ENCODE measurements at regions not wholly inside any gene's neighbourhood (a gene's known extent, or its start where the extent isn't known, plus 50 kb on each side); places are given as distances from the start of the nearest gene placed in this dataset.

- no peaks in the 10 kb centered on the region for H3K79me1 ChIP-seq (ENCODE audit: low read length)
- H3K23ac ChIP-seq (ENCODE audit: low read length) = no peak overlapping the region
- H3K56ac ChIP-seq (ENCODE audit: low read length) = no peak overlapping the region
- no peak overlapping the region for H2BK120ac ChIP-seq (ENCODE audit: low read depth, low read length)
- H3K18ac ChIP-seq (ENCODE audit: low read length) = no peak overlapping the region
- no peaks in the 10 kb centered on the region for H3K27me3 ChIP-seq (ENCODE audit: insufficient read depth, low read length, poor library complexity)
- H3K4me3 ChIP-seq (ENCODE audit: low read length) = no peak overlapping the region
- no peak overlapping the region for H3K27ac ChIP-seq (ENCODE audit: low read depth, low read length)
- H3K4me1 ChIP-seq (ENCODE audit: control insufficient read depth, low read depth, low read length) = no peaks in the 10 kb centered on the region
- H3K79me2 ChIP-seq (ENCODE audit: control insufficient read depth, insufficient read depth, low read length) = no peaks in the 10 kb centered on the region
- no peak overlapping the region for H3K4me2 ChIP-seq (ENCODE audit: low read length)
- H2BK5ac ChIP-seq (ENCODE audit: low read length) = no peak overlapping the region
- H4K8ac ChIP-seq (ENCODE audit: low read depth, low read length) = no peak overlapping the region
- H3K36me3 ChIP-seq (ENCODE audit: control insufficient read depth, insufficient read depth, low read length) = no peaks in the 10 kb centered on the region
- no peak overlapping the region for H3K9ac ChIP-seq (ENCODE audit: low read length)
- DNase-seq = no peak
- H3K4ac ChIP-seq (ENCODE audit: low read depth, low read length) = no peak overlapping the region
- H4K5ac ChIP-seq (ENCODE audit: low read length) = no peak overlapping the region
- no peak overlapping the region for H2BK15ac ChIP-seq (replicated peaks; ENCODE audit: low read depth)
- no peak overlapping the region for H2AK5ac ChIP-seq (ENCODE audit: low read length)
These were observed 1016.4 kb upstream of the CRIM1 start for GRCh38 chr2:35339211-35339610.

- no peaks in the 10 kb centered on the region for H3K36me3 ChIP-seq (ENCODE audit: control insufficient read depth, insufficient read depth, low read length)
- WGBS (ENCODE audit: extremely low coverage, insufficient coverage, low lambda C conversion rate) = no CpG with 5 or more reads among the region's 2 CpGs
- H3K4me2 ChIP-seq (ENCODE audit: low read length) = no peak overlapping the region
- H2AK5ac ChIP-seq (ENCODE audit: low read length) = no peak overlapping the region
- no peak overlapping the region for H3K4me3 ChIP-seq (ENCODE audit: low read length)
- H4K5ac ChIP-seq (ENCODE audit: low read length) = no peak overlapping the region
- no peak overlapping the region for H3K23ac ChIP-seq (ENCODE audit: low read length)
- no peak for DNase-seq
- H2BK120ac ChIP-seq (ENCODE audit: low read depth, low read length) = no peak overlapping the region
- H3K9ac ChIP-seq (ENCODE audit: low read length) = no peak overlapping the region
- H3K79me1 ChIP-seq (ENCODE audit: low read length) = no peaks in the 10 kb centered on the region
- H3K56ac ChIP-seq (ENCODE audit: low read length) = no peak overlapping the region
- H3K4ac ChIP-seq (ENCODE audit: low read depth, low read length) = no peak overlapping the region
- no peaks in the 10 kb centered on the region for H3K79me2 ChIP-seq (ENCODE audit: control insufficient read depth, insufficient read depth, low read length)
- no peaks in the 10 kb centered on the region for H3K27me3 ChIP-seq (ENCODE audit: insufficient read depth, low read length, poor library complexity)
- no peak overlapping the region for H4K8ac ChIP-seq (ENCODE audit: low read depth, low read length)
- no peak overlapping the region for H3K27ac ChIP-seq (ENCODE audit: low read depth, low read length)
- H3K4me1 ChIP-seq (ENCODE audit: control insufficient read depth, low read depth, low read length) = no peaks in the 10 kb centered on the region
- no peak overlapping the region for H2BK5ac ChIP-seq (ENCODE audit: low read length)
- H2BK15ac ChIP-seq (replicated peaks; ENCODE audit: low read depth) = no peak overlapping the region
- no peak overlapping the region for H3K18ac ChIP-seq (ENCODE audit: low read length)
These were observed 1017.7 kb upstream of the CRIM1 start for GRCh38 chr2:35337922-35338321.

- Histone ChIP-seq H3K4me3 (ENCODE audit: low read length) (no peak overlapping the region), H3K27ac (ENCODE audit: low read depth, low read length) (no peak overlapping the region), H3K56ac (ENCODE audit: low read length) (no peak overlapping the region), H3K36me3 (ENCODE audit: control insufficient read depth, insufficient read depth, low read length) (no peaks in the 10 kb centered on the region), H4K5ac (ENCODE audit: low read length) (no peak overlapping the region), H2BK5ac (ENCODE audit: low read length) (no peak overlapping the region), H3K9ac (ENCODE audit: low read length) (no peak overlapping the region), H2BK15ac (replicated peaks; ENCODE audit: low read depth) (no peak overlapping the region), H3K79me1 (ENCODE audit: low read length) (no peaks in the 10 kb centered on the region), H3K27me3 (ENCODE audit: insufficient read depth, low read length, poor library complexity) (no peaks in the 10 kb centered on the region), H2AK5ac (ENCODE audit: low read length) (no peak overlapping the region), H3K4me2 (ENCODE audit: low read length) (no peak overlapping the region), H3K23ac (ENCODE audit: low read length) (no peak overlapping the region), H2BK120ac (ENCODE audit: low read depth, low read length) (no peak overlapping the region), H3K79me2 (ENCODE audit: control insufficient read depth, insufficient read depth, low read length) (no peaks in the 10 kb centered on the region), H3K4ac (ENCODE audit: low read depth, low read length) (no peak overlapping the region), H4K8ac (ENCODE audit: low read depth, low read length) (no peak overlapping the region), H3K18ac (ENCODE audit: low read length) (no peak overlapping the region), H3K4me1 (ENCODE audit: control insufficient read depth, low read depth, low read length) (no peaks in the 10 kb centered on the region)
- no CpG with 5 or more reads among the region's 1 CpG for WGBS (ENCODE audit: extremely low coverage, insufficient coverage, low lambda C conversion rate)
- DNase-seq = no peak
These were observed 1041.5 kb upstream of the CRIM1 start for GRCh38 chr2:35314049-35314448.

GRCh38 chr2:35301369-35301768 lies 1054.2 kb upstream of the CRIM1 start:
- Histone ChIP-seq H2AK5ac (ENCODE audit: low read length) (no peak overlapping the region), H4K8ac (ENCODE audit: low read depth, low read length) (no peak overlapping the region), H3K79me2 (ENCODE audit: control insufficient read depth, insufficient read depth, low read length) (no peaks in the 10 kb centered on the region), H3K4me1 (ENCODE audit: control insufficient read depth, low read depth, low read length) (no peaks in the 10 kb centered on the region), H2BK5ac (ENCODE audit: low read length) (no peak overlapping the region), H3K4me2 (ENCODE audit: low read length) (no peak overlapping the region), H3K23ac (ENCODE audit: low read length) (no peak overlapping the region), H3K9ac (ENCODE audit: low read length) (no peak overlapping the region), H3K36me3 (ENCODE audit: control insufficient read depth, insufficient read depth, low read length) (no peaks in the 10 kb centered on the region), H3K79me1 (ENCODE audit: low read length) (no peaks in the 10 kb centered on the region), H2BK120ac (ENCODE audit: low read depth, low read length) (no peak overlapping the region), H3K18ac (ENCODE audit: low read length) (no peak overlapping the region), H3K27me3 (ENCODE audit: insufficient read depth, low read length, poor library complexity) (no peaks in the 10 kb centered on the region), H3K4ac (ENCODE audit: low read depth, low read length) (no peak overlapping the region), H4K5ac (ENCODE audit: low read length) (no peak overlapping the region), H3K4me3 (ENCODE audit: low read length) (no peak overlapping the region), H3K27ac (ENCODE audit: low read depth, low read length) (no peak overlapping the region), H3K56ac (ENCODE audit: low read length) (no peak overlapping the region), H2BK15ac (replicated peaks; ENCODE audit: low read depth) (no peak overlapping the region)
- DNase-seq = no peak
- no CpG with 5 or more reads among the region's 1 CpG for WGBS (ENCODE audit: extremely low coverage, insufficient coverage, low lambda C conversion rate)

GRCh38 chr2:35298493-35298892 lies 1057.1 kb upstream of the CRIM1 start:
- Histone ChIP-seq H2BK15ac (replicated peaks; ENCODE audit: low read depth) (no peak overlapping the region), H4K5ac (ENCODE audit: low read length) (no peak overlapping the region), H2AK5ac (ENCODE audit: low read length) (no peak overlapping the region), H3K27ac (ENCODE audit: low read depth, low read length) (no peak overlapping the region), H3K4me2 (ENCODE audit: low read length) (no peak overlapping the region), H3K56ac (ENCODE audit: low read length) (no peak overlapping the region), H3K79me1 (ENCODE audit: low read length) (no peaks in the 10 kb centered on the region), H2BK120ac (ENCODE audit: low read depth, low read length) (no peak overlapping the region), H3K4me1 (ENCODE audit: control insufficient read depth, low read depth, low read length) (no peaks in the 10 kb centered on the region), H4K8ac (ENCODE audit: low read depth, low read length) (no peak overlapping the region), H3K79me2 (ENCODE audit: control insufficient read depth, insufficient read depth, low read length) (no peaks in the 10 kb centered on the region), H3K23ac (ENCODE audit: low read length) (no peak overlapping the region), H3K36me3 (ENCODE audit: control insufficient read depth, insufficient read depth, low read length) (no peaks in the 10 kb centered on the region), H3K4ac (ENCODE audit: low read depth, low read length) (no peak overlapping the region), H2BK5ac (ENCODE audit: low read length) (no peak overlapping the region), H3K9ac (ENCODE audit: low read length) (no peak overlapping the region), H3K27me3 (ENCODE audit: insufficient read depth, low read length, poor library complexity) (no peaks in the 10 kb centered on the region), H3K4me3 (ENCODE audit: low read length) (no peak overlapping the region), H3K18ac (ENCODE audit: low read length) (no peak overlapping the region)
- WGBS (ENCODE audit: extremely low coverage, insufficient coverage, low lambda C conversion rate) = no CpG with 5 or more reads among the region's 4 CpGs
- no peak for DNase-seq

GRCh38 chr2:35297403-35297802 lies 1058.2 kb upstream of the CRIM1 start:
- Histone ChIP-seq H3K79me1 (ENCODE audit: low read length) (no peaks in the 10 kb centered on the region), H3K9ac (ENCODE audit: low read length) (no peak overlapping the region), H3K36me3 (ENCODE audit: control insufficient read depth, insufficient read depth, low read length) (no peaks in the 10 kb centered on the region), H2BK120ac (ENCODE audit: low read depth, low read length) (no peak overlapping the region), H3K79me2 (ENCODE audit: control insufficient read depth, insufficient read depth, low read length) (no peaks in the 10 kb centered on the region), H3K4me1 (ENCODE audit: control insufficient read depth, low read depth, low read length) (no peaks in the 10 kb centered on the region), H4K8ac (ENCODE audit: low read depth, low read length) (no peak overlapping the region), H2AK5ac (ENCODE audit: low read length) (no peak overlapping the region), H3K23ac (ENCODE audit: low read length) (no peak overlapping the region), H3K56ac (ENCODE audit: low read length) (no peak overlapping the region), H4K5ac (ENCODE audit: low read length) (no peak overlapping the region), H3K4ac (ENCODE audit: low read depth, low read length) (no peak overlapping the region), H3K4me2 (ENCODE audit: low read length) (no peak overlapping the region), H3K27ac (ENCODE audit: low read depth, low read length) (no peak overlapping the region), H3K4me3 (ENCODE audit: low read length) (no peak overlapping the region), H3K27me3 (ENCODE audit: insufficient read depth, low read length, poor library complexity) (no peaks in the 10 kb centered on the region), H3K18ac (ENCODE audit: low read length) (no peak overlapping the region), H2BK5ac (ENCODE audit: low read length) (no peak overlapping the region), H2BK15ac (replicated peaks; ENCODE audit: low read depth) (no peak overlapping the region)
- WGBS (ENCODE audit: extremely low coverage, insufficient coverage, low lambda C conversion rate) = no CpG with 5 or more reads among the region's 4 CpGs
- no peak for DNase-seq
